ENCODE measurements at regions not wholly inside any gene's neighbourhood (a gene's known extent, or its start where the extent isn't known, plus 50 kb on each side); places are given as distances from the start of the nearest gene placed in this dataset.

GRCh38 chr5:12100542-12100941, 196.3 kb upstream of the CTNND2 start:
- no peak for TF ChIP-seq GABPA (IDR thresholded peaks at IDR 0.05; ENCODE audit: low read depth)
- no peak for TF ChIP-seq SPI1 (IDR thresholded peaks at IDR 0.05; ENCODE audit: borderline replicate concordance, low read depth)
- TF ChIP-seq POLR2AphosphoS5 (IDR thresholded peaks at IDR 0.05; ENCODE audit: low read depth) = no peak
- TF ChIP-seq, protein P1, sequence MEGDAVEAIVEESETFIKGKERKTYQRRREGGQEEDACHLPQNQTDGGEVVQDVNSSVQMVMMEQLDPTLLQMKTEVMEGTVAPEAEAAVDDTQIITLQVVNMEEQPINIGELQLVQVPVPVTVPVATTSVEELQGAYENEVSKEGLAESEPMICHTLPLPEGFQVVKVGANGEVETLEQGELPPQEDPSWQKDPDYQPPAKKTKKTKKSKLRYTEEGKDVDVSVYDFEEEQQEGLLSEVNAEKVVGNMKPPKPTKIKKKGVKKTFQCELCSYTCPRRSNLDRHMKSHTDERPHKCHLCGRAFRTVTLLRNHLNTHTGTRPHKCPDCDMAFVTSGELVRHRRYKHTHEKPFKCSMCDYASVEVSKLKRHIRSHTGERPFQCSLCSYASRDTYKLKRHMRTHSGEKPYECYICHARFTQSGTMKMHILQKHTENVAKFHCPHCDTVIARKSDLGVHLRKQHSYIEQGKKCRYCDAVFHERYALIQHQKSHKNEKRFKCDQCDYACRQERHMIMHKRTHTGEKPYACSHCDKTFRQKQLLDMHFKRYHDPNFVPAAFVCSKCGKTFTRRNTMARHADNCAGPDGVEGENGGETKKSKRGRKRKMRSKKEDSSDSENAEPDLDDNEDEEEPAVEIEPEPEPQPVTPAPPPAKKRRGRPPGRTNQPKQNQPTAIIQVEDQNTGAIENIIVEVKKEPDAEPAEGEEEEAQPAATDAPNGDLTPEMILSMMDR (IDR thresholded peaks at IDR 0.05; ENCODE audit: insufficient read depth, low read length) = no peak
- TF ChIP-seq REST (IDR thresholded peaks at IDR 0.05; ENCODE audit: insufficient replicate concordance, low read depth) = no peak
- no peak overlapping the region for H3K27ac ChIP-seq (replicated peaks)
- no peak for DNase-seq (ENCODE audit: low read depth in 1 of 2, low spot score in 1 of 2)
- no peak overlapping the region for H3K4me3 ChIP-seq (replicated peaks; ENCODE audit: insufficient read depth, low read length)
- no peaks in the 10 kb centered on the region for H3K27me3 ChIP-seq (ENCODE audit: insufficient read depth, poor library complexity, severe bottlenecking)

GRCh38 chr5:12099296-12099695, 195.1 kb upstream of the CTNND2 start:
- TF ChIP-seq GABPA (IDR thresholded peaks at IDR 0.05; ENCODE audit: low read depth) (no peak), REST (IDR thresholded peaks at IDR 0.05; ENCODE audit: insufficient replicate concordance, low read depth) (no peak), POLR2AphosphoS5 (IDR thresholded peaks at IDR 0.05; ENCODE audit: low read depth) (no peak)
- TF ChIP-seq, protein P1 (IDR thresholded peaks at IDR 0.05; ENCODE audit: insufficient read depth, low read length) = no peak
- Histone ChIP-seq H3K27me3 (ENCODE audit: insufficient read depth, poor library complexity, severe bottlenecking) (no peaks in the 10 kb centered on the region), H3K27ac (replicated peaks) (no peak overlapping the region), H3K4me3 (replicated peaks; ENCODE audit: insufficient read depth, low read length) (no peak overlapping the region)
- DNase-seq (ENCODE audit: low read depth in 1 of 2, low spot score in 1 of 2) = no peak

DNA sequence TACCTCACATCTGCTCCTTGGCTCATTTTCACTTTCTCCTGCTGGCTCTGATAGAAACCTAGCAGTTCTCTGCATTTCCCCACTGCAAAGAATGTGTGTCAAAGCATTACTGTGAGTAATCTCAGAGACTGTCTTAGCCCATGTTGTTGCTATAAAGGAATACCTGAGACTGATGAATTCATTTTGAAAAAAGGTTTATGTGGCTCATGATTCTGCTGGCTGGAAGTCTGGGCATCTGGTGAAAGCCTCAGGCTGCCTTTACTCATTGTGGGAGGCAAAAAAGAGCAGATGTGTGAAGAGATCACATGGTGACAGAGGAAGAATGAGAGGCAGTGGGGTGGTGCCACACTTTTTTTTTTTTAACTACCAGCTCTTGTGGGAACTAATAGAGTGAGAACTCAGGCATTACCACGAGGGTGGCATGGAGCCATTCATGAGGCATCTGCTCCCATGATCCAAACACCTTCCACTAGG, 191.6 kb upstream of the CTNND2 start:
- no peak for DNase-seq (ENCODE audit: low read depth in 1 of 2, low spot score in 1 of 2)
- Histone ChIP-seq H3K4me3 (replicated peaks; ENCODE audit: insufficient read depth, low read length) (no peak overlapping the region), H3K27ac (replicated peaks) (no peak overlapping the region), H3K27me3 (ENCODE audit: insufficient read depth, poor library complexity, severe bottlenecking) (no peaks in the 10 kb centered on the region)
- TF ChIP-seq, protein P1 (IDR thresholded peaks at IDR 0.05; ENCODE audit: insufficient read depth, low read length) = no peak
- TF ChIP-seq SPI1 (IDR thresholded peaks at IDR 0.05; ENCODE audit: borderline replicate concordance, low read depth) (no peak), REST (IDR thresholded peaks at IDR 0.05; ENCODE audit: insufficient replicate concordance, low read depth) (no peak), POLR2AphosphoS5 (IDR thresholded peaks at IDR 0.05; ENCODE audit: low read depth) (no peak), GABPA (IDR thresholded peaks at IDR 0.05; ENCODE audit: low read depth) (no peak)
